DOHH2 (cell line): ENCODE measurements at regions not wholly inside any gene's neighbourhood (a gene's known extent, or its start where the extent isn't known, plus 50 kb on each side); places are given as distances from the start of the nearest gene placed in this dataset.

ENCODE experiments used
- CTCF ChIP-seq: fragments of 200-600 bp; sonication (generic); IDR thresholded peaks from one replicate; pipeline ENCODE4 v1.5.1; 2014; ENCODE audit warnings: antibody characterized with exemption, mild to moderate bottlenecking, low read depth, low read length; ENCODE audit not compliant: poor library complexity, severe bottlenecking
- EZH2phosphoT487 ChIP-seq: fragments of 200-600 bp; sonication (generic); IDR thresholded peaks from 2 replicates; pipeline ENCODE4 v1.6.1; 2017; ENCODE audit warnings: borderline replicate concordance, mild to moderate bottlenecking, antibody characterized with exemption, low read length, moderate library complexity, mixed read lengths

- no peak for TF ChIP-seq CTCF
- TF ChIP-seq EZH2phosphoT487 = no peak
These were observed 419.8 kb upstream of the AMOT start for GRCh38 chrX:113260474-113260873.
